RWPE2 (cell line): ENCODE measurements at regions not wholly inside any gene's neighbourhood (a gene's known extent, or its start where the extent isn't known, plus 50 kb on each side); places are given as distances from the start of the nearest gene placed in this dataset.
A peak's percentile ranks its signal among the peaks of the same experiment; 100 is the strongest.

Experiments
- ATAC-seq: fragments of 200-7000 bp; cut with Tn5 transposase; 3 replicates; pipeline ENCODE4 v1.9.1; 2021; ENCODE audit warnings: low read depth
- DNase-seq: peaks from one replicate; pipeline ENCODE4 v3.0.0-alpha.2; 2020; ENCODE audit warnings: low spot score
- H3K27ac ChIP-seq: fragments of 450-650 bp; 2 replicates; pipeline ENCODE4 v1.5.1; 2017; ENCODE audit warnings: mild to moderate bottlenecking; ENCODE audit not compliant: poor library complexity, severe bottlenecking
- H3K27me3 ChIP-seq: fragments of 250-450 bp; sonication (Bioruptor Pico); 2 replicates; pipeline ENCODE4 v1.5.1; 2021; ENCODE audit warnings: mild to moderate bottlenecking, moderate library complexity; ENCODE audit not compliant: insufficient read depth, poor library complexity, severe bottlenecking
- H3K36me3 ChIP-seq: fragments of 250-450 bp; sonication (Bioruptor Pico); 2 replicates; pipeline ENCODE4 v1.5.1; 2020; ENCODE audit warnings: low read depth, mild to moderate bottlenecking, moderate library complexity
- H3K4me1 ChIP-seq: fragments of 250-450 bp; sonication (Bioruptor Pico); 2 replicates; pipeline ENCODE4 v1.5.1; 2021; ENCODE audit warnings: mild to moderate bottlenecking, moderate library complexity; ENCODE audit not compliant: insufficient read depth, poor library complexity, severe bottlenecking
- H3K4me3 ChIP-seq: fragments of 250-450 bp; sonication (Bioruptor Pico); 2 replicates; pipeline ENCODE4 v1.5.1; 2021; ENCODE audit warnings: mild to moderate bottlenecking, moderate library complexity; ENCODE audit not compliant: severe bottlenecking
- H3K9me3 ChIP-seq: fragments of 250-450 bp; sonication (Bioruptor Pico); 2 replicates; pipeline ENCODE4 v1.5.1; 2021; ENCODE audit warnings: mild to moderate bottlenecking, moderate library complexity; ENCODE audit not compliant: severe bottlenecking
- TF ChIP-seq, protein P1 (sequence below): fragments of 450-650 bp; IDR thresholded peaks from one replicate; pipeline ENCODE4 v1.5.1; 2017; ENCODE audit warnings: mild to moderate bottlenecking, moderate library complexity; ENCODE audit not compliant: poor library complexity, severe bottlenecking

- TF ChIP-seq, protein P1, sequence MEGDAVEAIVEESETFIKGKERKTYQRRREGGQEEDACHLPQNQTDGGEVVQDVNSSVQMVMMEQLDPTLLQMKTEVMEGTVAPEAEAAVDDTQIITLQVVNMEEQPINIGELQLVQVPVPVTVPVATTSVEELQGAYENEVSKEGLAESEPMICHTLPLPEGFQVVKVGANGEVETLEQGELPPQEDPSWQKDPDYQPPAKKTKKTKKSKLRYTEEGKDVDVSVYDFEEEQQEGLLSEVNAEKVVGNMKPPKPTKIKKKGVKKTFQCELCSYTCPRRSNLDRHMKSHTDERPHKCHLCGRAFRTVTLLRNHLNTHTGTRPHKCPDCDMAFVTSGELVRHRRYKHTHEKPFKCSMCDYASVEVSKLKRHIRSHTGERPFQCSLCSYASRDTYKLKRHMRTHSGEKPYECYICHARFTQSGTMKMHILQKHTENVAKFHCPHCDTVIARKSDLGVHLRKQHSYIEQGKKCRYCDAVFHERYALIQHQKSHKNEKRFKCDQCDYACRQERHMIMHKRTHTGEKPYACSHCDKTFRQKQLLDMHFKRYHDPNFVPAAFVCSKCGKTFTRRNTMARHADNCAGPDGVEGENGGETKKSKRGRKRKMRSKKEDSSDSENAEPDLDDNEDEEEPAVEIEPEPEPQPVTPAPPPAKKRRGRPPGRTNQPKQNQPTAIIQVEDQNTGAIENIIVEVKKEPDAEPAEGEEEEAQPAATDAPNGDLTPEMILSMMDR: no peak
- DNase-seq (no peak), ATAC-seq (no peak)
- Histone ChIP-seq H3K27ac (no peak overlapping the region), H3K27me3 (no peaks in the 10 kb centered on the region), H3K4me1 (peaks cover 17% of the 10 kb centered on the region), H3K36me3 (no peaks in the 10 kb centered on the region), H3K4me3 (no peak overlapping the region), H3K9me3 (no peaks in the 10 kb centered on the region)
These were observed 70.4 kb downstream of the SLITRK6 start for GRCh38 chr13:85728811-85729210.

DNA sequence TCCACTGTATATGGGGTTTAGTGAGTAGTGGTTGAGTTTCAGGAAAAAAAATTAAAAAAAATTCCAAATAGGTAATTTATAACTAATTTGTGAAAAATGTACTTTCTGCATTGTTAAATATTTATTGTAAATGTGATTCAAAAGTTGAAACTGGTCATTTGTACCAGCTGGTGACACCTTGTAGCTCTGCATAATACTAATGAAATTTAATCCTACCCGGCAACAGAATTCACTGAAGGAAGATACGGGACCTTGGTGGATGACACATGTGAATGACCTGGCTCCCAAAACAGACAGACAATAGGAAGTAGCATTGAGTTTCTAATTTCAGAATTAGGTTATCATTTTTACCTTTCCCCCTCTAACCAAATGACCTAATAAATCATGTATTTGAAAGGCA is 73.8 kb downstream of the SLITRK6 start:
- H3K4me3 ChIP-seq: no peak overlapping the region
- H3K36me3 ChIP-seq: no peaks in the 10 kb centered on the region
- no peaks in the 10 kb centered on the region for H3K9me3 ChIP-seq
- peaks cover 17% of the 10 kb centered on the region for H3K4me1 ChIP-seq
- ATAC-seq (peak; percentile 48; the same call in 2 of the 3 replicates), DNase-seq (no peak)
- no peaks in the 10 kb centered on the region for H3K27me3 ChIP-seq
- peak overlapping the region; percentile 76 for H3K27ac ChIP-seq
- TF ChIP-seq, protein P1: no peak

GRCh38 chr13:85724546-85725432 is 74.4 kb downstream of the SLITRK6 start:
- Histone ChIP-seq H3K36me3 (no peaks in the 10 kb centered on the region), H3K27ac (peak overlapping the region; percentile 76), H3K4me3 (no peak overlapping the region), H3K9me3 (no peaks in the 10 kb centered on the region), H3K4me1 (peaks cover 17% of the 10 kb centered on the region), H3K27me3 (no peaks in the 10 kb centered on the region)
- TF ChIP-seq, protein P1: no peak
- ATAC-seq (peak; percentile 77), DNase-seq (no peak)

GRCh38 chr13:85719749-85720148 is 79.5 kb downstream of the SLITRK6 start:
- TF ChIP-seq, protein P1: no peak
- no peak for ATAC-seq
- no peak for DNase-seq
- H3K4me1 ChIP-seq: peaks cover 4% of the 10 kb centered on the region
- H3K9me3 ChIP-seq: no peaks in the 10 kb centered on the region
- H3K27me3 ChIP-seq: no peaks in the 10 kb centered on the region
- H3K4me3 ChIP-seq: no peak overlapping the region
- no peak overlapping the region for H3K27ac ChIP-seq
- no peaks in the 10 kb centered on the region for H3K36me3 ChIP-seq

DNA sequence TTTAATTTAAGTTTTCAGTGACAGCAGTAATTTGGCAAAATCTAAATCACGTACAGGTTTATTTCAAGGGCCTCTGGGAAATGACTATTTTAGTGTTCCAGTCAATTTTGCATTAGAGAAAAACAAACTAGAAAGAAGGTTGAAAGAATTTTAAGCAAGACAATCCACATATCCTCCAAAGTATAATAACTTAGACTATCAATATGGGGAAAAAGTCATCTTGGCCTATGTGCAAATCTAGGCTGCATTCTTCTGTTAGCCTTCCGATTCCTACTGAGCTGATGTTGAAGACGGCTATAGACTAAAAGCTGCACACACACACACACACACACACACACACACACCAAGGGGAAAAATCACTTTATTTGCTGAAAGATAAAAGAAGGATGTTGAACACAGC is 81.3 kb downstream of the SLITRK6 start:
- Histone ChIP-seq H3K27ac (no peak overlapping the region), H3K4me1 (no peaks in the 10 kb centered on the region), H3K4me3 (no peak overlapping the region), H3K9me3 (no peaks in the 10 kb centered on the region), H3K27me3 (no peaks in the 10 kb centered on the region), H3K36me3 (no peaks in the 10 kb centered on the region)
- ATAC-seq (no peak), DNase-seq (no peak)
- TF ChIP-seq, protein P1: no peak
